IMR-90 (cell line): ENCODE measurements at regions not wholly inside any gene's neighbourhood (a gene's known extent, or its start where the extent isn't known, plus 50 kb on each side); places are given as distances from the start of the nearest gene placed in this dataset.

Experiments used
- ATAC-seq: fragments of 200-7000 bp; cut with Tn5 transposase; 2 replicates; pipeline ENCODE4 v1.9.1; 2020; ENCODE audit warnings: low read depth, mild to moderate bottlenecking, moderate library complexity
- BruUV-seq: library from RNA; stranded (reverse); fragments of 400-500 nt; replicated peaks from 2 replicates; lab custom pipeline; 2021; lab: Mats Ljungman, UMichigan
- CTCF ChIA-PET: fragments of 300-600 bp; formaldehyde crosslinking; extraction: SDS; loops from one replicate; lab custom pipeline; 2021; ENCODE audit warnings: antibody characterized with exemption; lab: Yijun Ruan, JAX
- POLR2A ChIA-PET: fragments of 300-600 bp; sonication (Branson Sonifier 250); formaldehyde crosslinking; loops from one replicate; lab custom pipeline; 2022; ENCODE audit warnings: antibody characterized with exemption; ENCODE audit not compliant: unreplicated experiment; lab: Charles Lee
- DNase-seq: peaks from one replicate; pipeline ENCODE4 v3.0.0; 2013
- H2AFZ ChIP-seq: replicated peaks from 2 replicates; pipeline ENCODE3; 2013; ENCODE audit warnings: low read length, mild to moderate bottlenecking; ENCODE audit not compliant: poor library complexity
- H2AK5ac ChIP-seq: 2 replicates; pipeline ENCODE4 v1.6.1; 2013; ENCODE audit warnings: low read depth, low read length, inconsistent platforms
- H2AK9ac ChIP-seq: replicated peaks from 2 replicates; pipeline ENCODE3; 2013; ENCODE audit warnings: mild to moderate bottlenecking, low read depth, low read length, moderate library complexity; ENCODE audit not compliant: poor library complexity
- H2BK120ac ChIP-seq: 2 replicates; pipeline ENCODE4 v1.6.1; 2013; ENCODE audit warnings: low read depth, low read length, inconsistent platforms
- H2BK15ac ChIP-seq: 3 replicates; pipeline ENCODE4 v1.6.1; 2013; ENCODE audit warnings: low read depth, low read length, inconsistent platforms
- H2BK20ac ChIP-seq: 2 replicates; pipeline ENCODE4 v1.6.1; 2013; ENCODE audit warnings: low read depth, mild to moderate bottlenecking, inconsistent platforms, low read length, moderate library complexity
- H2BK5ac ChIP-seq: 2 replicates; pipeline ENCODE4 v1.6.1; 2013; ENCODE audit warnings: mild to moderate bottlenecking, low read depth, low read length, inconsistent platforms; ENCODE audit not compliant: poor library complexity, severe bottlenecking
- H3K14ac ChIP-seq: replicated peaks from 2 replicates; pipeline ENCODE4 v1.6.1; 2013; ENCODE audit warnings: low read depth, low read length, inconsistent platforms
- H3K18ac ChIP-seq: 2 replicates; pipeline ENCODE4 v1.6.1; 2013; ENCODE audit warnings: low read depth, low read length, control low read depth
- H3K23ac ChIP-seq: 2 replicates; pipeline ENCODE4 v1.6.1; 2013; ENCODE audit warnings: low read depth, low read length, inconsistent platforms
- H3K27ac ChIP-seq: 2 replicates; pipeline ENCODE4 v1.5.1; 2013; ENCODE audit warnings: mild to moderate bottlenecking, control low read depth, low read length; ENCODE audit not compliant: insufficient read depth
- H3K27me3 ChIP-seq: 2 replicates; pipeline ENCODE4 v1.6.1; 2013; ENCODE audit warnings: low read length; ENCODE audit not compliant: control insufficient read depth, insufficient read depth
- H3K36me3 ChIP-seq: 2 replicates; pipeline ENCODE4 v1.6.1; 2013; ENCODE audit warnings: low read length, mixed read lengths; ENCODE audit not compliant: control insufficient read depth, insufficient read depth
- H3K4ac ChIP-seq: 2 replicates; pipeline ENCODE4 v1.6.1; 2013; ENCODE audit warnings: low read depth, low read length, inconsistent platforms
- H3K4me1 ChIP-seq: 2 replicates; pipeline ENCODE4 v1.6.1; 2013; ENCODE audit warnings: low read length, mixed read lengths; ENCODE audit not compliant: control insufficient read depth, insufficient read depth
- H3K4me2 ChIP-seq: 2 replicates; pipeline ENCODE4 v1.6.1; 2013; ENCODE audit warnings: low read depth, mild to moderate bottlenecking, control low read depth, low read length, moderate library complexity
- H3K4me3 ChIP-seq: 2 replicates; pipeline ENCODE4 v1.5.1; 2013; ENCODE audit warnings: low read depth, mild to moderate bottlenecking, control low read depth, low read length, moderate library complexity; ENCODE audit not compliant: insufficient read depth
- H3K56ac ChIP-seq: 2 replicates; pipeline ENCODE4 v1.6.1; 2013; ENCODE audit warnings: low read length, inconsistent platforms; ENCODE audit not compliant: insufficient read depth; ENCODE audit errors: extremely low read depth
- H3K79me1 ChIP-seq, 2 experiments: 2 replicates each; pipeline ENCODE4 v1.6.1; 2013; ENCODE audit warnings: low read length in 2 of 2, inconsistent platforms in 1 of 2, low read depth in 1 of 2
- H3K9ac ChIP-seq: 2 replicates; pipeline ENCODE4 v1.6.1; 2013; ENCODE audit warnings: low read depth, low read length, control low read depth
- H3K9me1 ChIP-seq: 2 replicates; pipeline ENCODE4 v1.6.1; 2013; ENCODE audit warnings: low read length, inconsistent platforms; ENCODE audit not compliant: insufficient read depth
- H3K9me3 ChIP-seq: 2 replicates; pipeline ENCODE4 v1.6.1; 2013; ENCODE audit warnings: low read length; ENCODE audit not compliant: control insufficient read depth, insufficient read depth
- H4K20me1 ChIP-seq: 2 replicates; pipeline ENCODE4 v1.6.1; 2013; ENCODE audit warnings: low read length, inconsistent platforms; ENCODE audit not compliant: insufficient read depth
- H4K5ac ChIP-seq: 2 replicates; pipeline ENCODE4 v1.6.1; 2013; ENCODE audit warnings: mild to moderate bottlenecking, low read depth, low read length, control low read depth
- H4K8ac ChIP-seq, 2 experiments: 2 replicates each; pipeline ENCODE4 v1.6.1; 2013; ENCODE audit warnings: low read depth in 2 of 2, low read length in 2 of 2, control low read depth in 1 of 2, inconsistent platforms in 1 of 2
- H4K91ac ChIP-seq: 2 replicates; pipeline ENCODE4 v1.6.1; 2013; ENCODE audit warnings: low read depth, low read length, inconsistent platforms; ENCODE audit not compliant: insufficient read depth
- NFE2L2 ChIP-seq: fragments of 150-350 bp; IDR thresholded peaks from 2 replicates; pipeline ENCODE4 v1.6.1; 2016; ENCODE audit warnings: low read depth, mild to moderate bottlenecking, low read length
- POLR2A ChIP-seq: IDR thresholded peaks from 2 replicates; pipeline ENCODE4 v1.6.1; 2012; ENCODE audit warnings: mild to moderate bottlenecking, low read depth, low read length
- RAD21 ChIP-seq: IDR thresholded peaks from 2 replicates; pipeline ENCODE4 v1.6.1; 2012; ENCODE audit warnings: low read length, improper control_type of control experiment
- SMC3 ChIP-seq: fragments of 150-350 bp; IDR thresholded peaks from 2 replicates; pipeline ENCODE4 v1.6.1; 2016; ENCODE audit warnings: low read depth, mild to moderate bottlenecking, antibody characterized with exemption, low read length, moderate library complexity
- WGBS, 2 experiments: methylation state at CpG; one replicate each; pipeline versions ENCODE4 v1.1.5 to v1.1.7; 2013; ENCODE audit warnings: missing lambda C conversion rate in 2 of 2; ENCODE audit not compliant: insufficient read length in 1 of 2; ENCODE audit errors: extremely low coverage in 2 of 2; 5-methylcytosine and 5-hydroxymethylcytosine counted together
- dilution Hi-C: fragments of 300-500 bp; cut with HindIII; formaldehyde crosslinking; loops from one replicate; pipeline ENCODE4 v1.14.3; 2018; ENCODE audit warnings: low sequenced_read_pairs; ENCODE audit not compliant: unreplicated experiment
- in situ Hi-C: fragments of 300-500 bp; cut with MboI; formaldehyde crosslinking; loops from 3 replicates; pipeline ENCODE4 v1.14.3; 2019; ENCODE audit warnings: low sequenced_read_pairs, inconsistent platforms, mixed read lengths
- intact Hi-C: fragments of 100-400 bp; cut with micrococcal nuclease; formaldehyde crosslinking; loops from 2 replicates; pipeline ENCODE4 v1.10.0; 2022
- TF ChIP-seq, protein P1 (sequence below): conservative IDR thresholded peaks from 2 replicates; pipeline ENCODE4 v1.5.1; 2012; ENCODE audit warnings: mild to moderate bottlenecking, low read depth, low read length, improper control_type of control experiment

- BruUV-seq, result no TSS peak
- DNase-seq (no peak), ATAC-seq (no peak)
- ChIA-PET POLR2A (interaction anchor here (0.8 kb wide), 1 partner anchor 154 kb away, joined by 3 read pairs; no protein-coding TSS in a partner anchor), CTCF (no interaction called here)
- no peaks in the 10 kb centered on the region for H3K27me3 ChIP-seq
- no peak overlapping the region for H4K5ac ChIP-seq
- no peaks in the 10 kb centered on the region for H3K79me1 ChIP-seq
- in situ Hi-C loops (no loop called here), dilution Hi-C loops (no loop called here), intact Hi-C loops (no loop called here)
- no peak overlapping the region for H2BK120ac ChIP-seq
- H2AFZ ChIP-seq, result no peak overlapping the region
- H4K8ac ChIP-seq, result no peak overlapping the region
- no peak overlapping the region for H3K14ac ChIP-seq
- no peak overlapping the region for H3K27ac ChIP-seq
- H2BK5ac ChIP-seq, result no peak overlapping the region
- H3K23ac ChIP-seq, result no peak overlapping the region
- H3K9me1 ChIP-seq, result no peaks in the 10 kb centered on the region
- no peak overlapping the region for H3K4me2 ChIP-seq
- WGBS, 2 experiments, result 70% methylated on average over 2 of the region's 2 CpGs; no CpG with 5 or more reads in 1 of the 2 experiments
- no peak overlapping the region for H2BK15ac ChIP-seq
- no peaks in the 10 kb centered on the region for H4K20me1 ChIP-seq
- H3K4ac ChIP-seq, result no peak overlapping the region
- no peak overlapping the region for H4K91ac ChIP-seq
- no peak overlapping the region for H3K9ac ChIP-seq
- no peak overlapping the region for H2AK5ac ChIP-seq
- H3K4me1 ChIP-seq, result no peaks in the 10 kb centered on the region
- TF ChIP-seq POLR2A, result no peak
- no peak for TF ChIP-seq NFE2L2
- TF ChIP-seq, protein P1, sequence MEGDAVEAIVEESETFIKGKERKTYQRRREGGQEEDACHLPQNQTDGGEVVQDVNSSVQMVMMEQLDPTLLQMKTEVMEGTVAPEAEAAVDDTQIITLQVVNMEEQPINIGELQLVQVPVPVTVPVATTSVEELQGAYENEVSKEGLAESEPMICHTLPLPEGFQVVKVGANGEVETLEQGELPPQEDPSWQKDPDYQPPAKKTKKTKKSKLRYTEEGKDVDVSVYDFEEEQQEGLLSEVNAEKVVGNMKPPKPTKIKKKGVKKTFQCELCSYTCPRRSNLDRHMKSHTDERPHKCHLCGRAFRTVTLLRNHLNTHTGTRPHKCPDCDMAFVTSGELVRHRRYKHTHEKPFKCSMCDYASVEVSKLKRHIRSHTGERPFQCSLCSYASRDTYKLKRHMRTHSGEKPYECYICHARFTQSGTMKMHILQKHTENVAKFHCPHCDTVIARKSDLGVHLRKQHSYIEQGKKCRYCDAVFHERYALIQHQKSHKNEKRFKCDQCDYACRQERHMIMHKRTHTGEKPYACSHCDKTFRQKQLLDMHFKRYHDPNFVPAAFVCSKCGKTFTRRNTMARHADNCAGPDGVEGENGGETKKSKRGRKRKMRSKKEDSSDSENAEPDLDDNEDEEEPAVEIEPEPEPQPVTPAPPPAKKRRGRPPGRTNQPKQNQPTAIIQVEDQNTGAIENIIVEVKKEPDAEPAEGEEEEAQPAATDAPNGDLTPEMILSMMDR, result no peak
- no peak for TF ChIP-seq RAD21
- no peak for TF ChIP-seq SMC3
- no peak overlapping the region for H3K56ac ChIP-seq
- no peaks in the 10 kb centered on the region for H3K36me3 ChIP-seq
- H2AK9ac ChIP-seq, result no peak overlapping the region
- no peak overlapping the region for H3K4me3 ChIP-seq
- H2BK20ac ChIP-seq, result no peak overlapping the region
- no peak overlapping the region for H3K18ac ChIP-seq
- no peaks in the 10 kb centered on the region for H3K9me3 ChIP-seq
These were observed 1145.3 kb upstream of the CHAC2 start for GRCh38 chr2:52622266-52622665.
